ENCODE measurements at regions not wholly inside any gene's neighbourhood (a gene's known extent, or its start where the extent isn't known, plus 50 kb on each side); places are given as distances from the start of the nearest gene placed in this dataset.
"Not testable (repeated sequence)": the region's sequence is repeated elsewhere in the genome, so short reads cannot be mapped to it uniquely, and the experiment has no call there.

GRCh38 chr1:102210891-102211290 lies 214.2 kb upstream of the OLFM3 start:
- TF ChIP-seq, protein P1, sequence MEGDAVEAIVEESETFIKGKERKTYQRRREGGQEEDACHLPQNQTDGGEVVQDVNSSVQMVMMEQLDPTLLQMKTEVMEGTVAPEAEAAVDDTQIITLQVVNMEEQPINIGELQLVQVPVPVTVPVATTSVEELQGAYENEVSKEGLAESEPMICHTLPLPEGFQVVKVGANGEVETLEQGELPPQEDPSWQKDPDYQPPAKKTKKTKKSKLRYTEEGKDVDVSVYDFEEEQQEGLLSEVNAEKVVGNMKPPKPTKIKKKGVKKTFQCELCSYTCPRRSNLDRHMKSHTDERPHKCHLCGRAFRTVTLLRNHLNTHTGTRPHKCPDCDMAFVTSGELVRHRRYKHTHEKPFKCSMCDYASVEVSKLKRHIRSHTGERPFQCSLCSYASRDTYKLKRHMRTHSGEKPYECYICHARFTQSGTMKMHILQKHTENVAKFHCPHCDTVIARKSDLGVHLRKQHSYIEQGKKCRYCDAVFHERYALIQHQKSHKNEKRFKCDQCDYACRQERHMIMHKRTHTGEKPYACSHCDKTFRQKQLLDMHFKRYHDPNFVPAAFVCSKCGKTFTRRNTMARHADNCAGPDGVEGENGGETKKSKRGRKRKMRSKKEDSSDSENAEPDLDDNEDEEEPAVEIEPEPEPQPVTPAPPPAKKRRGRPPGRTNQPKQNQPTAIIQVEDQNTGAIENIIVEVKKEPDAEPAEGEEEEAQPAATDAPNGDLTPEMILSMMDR (IDR thresholded peaks at IDR 0.05) = not testable (repeated sequence)
- not testable (repeated sequence) for TF ChIP-seq POLR2A (IDR thresholded peaks at IDR 0.05)

Data from tibial nerve (tissue), 3 donors.